ENCODE measurements at regions not wholly inside any gene's neighbourhood (a gene's known extent, or its start where the extent isn't known, plus 50 kb on each side); places are given as distances from the start of the nearest gene placed in this dataset.

- no peak for TF ChIP-seq RAD21 (IDR thresholded peaks at IDR 0.05; ENCODE audit: low read depth)
- no peak for TF ChIP-seq TEAD4 (IDR thresholded peaks at IDR 0.05)
- TF ChIP-seq NFIC (IDR thresholded peaks at IDR 0.05): no peak
- TF ChIP-seq FOXM1 (IDR thresholded peaks at IDR 0.05; ENCODE audit: borderline replicate concordance, low read depth): no peak
Observed at GRCh38 chr1:80917826-80918225, 882.9 kb upstream of the ADGRL2 start.

GRCh38 chr1:80917225-80917624 is 883.5 kb upstream of the ADGRL2 start:
- TF ChIP-seq TEAD4 (IDR thresholded peaks at IDR 0.05) (no peak), FOXM1 (IDR thresholded peaks at IDR 0.05; ENCODE audit: borderline replicate concordance, low read depth) (no peak), MAX (IDR thresholded peaks at IDR 0.05) (no peak), EGR1 (IDR thresholded peaks at IDR 0.05) (no peak), CEBPB (IDR thresholded peaks at IDR 0.05) (no peak), NFIC (IDR thresholded peaks at IDR 0.05) (no peak), YY1 (IDR thresholded peaks at IDR 0.05; ENCODE audit: low read depth) (no peak)

- TF ChIP-seq YY1 (IDR thresholded peaks at IDR 0.05; ENCODE audit: low read depth): no peak
Observed at GRCh38 chr1:80915491-80915890, 885.2 kb upstream of the ADGRL2 start.

- TF ChIP-seq REST (IDR thresholded peaks at IDR 0.05; ENCODE audit: low read depth): no peak
- TF ChIP-seq YY1 (IDR thresholded peaks at IDR 0.05; ENCODE audit: low read depth): no peak
- no peak for TF ChIP-seq RAD21 (IDR thresholded peaks at IDR 0.05; ENCODE audit: low read depth)
- no peak for TF ChIP-seq MAX (IDR thresholded peaks at IDR 0.05)
- no peak for TF ChIP-seq USF1 (IDR thresholded peaks at IDR 0.05)
- TF ChIP-seq TEAD4 (IDR thresholded peaks at IDR 0.05): no peak
- TF ChIP-seq FOXM1 (IDR thresholded peaks at IDR 0.05; ENCODE audit: borderline replicate concordance, low read depth): no peak
- no peak for TF ChIP-seq CEBPB (IDR thresholded peaks at IDR 0.05)
- TF ChIP-seq TCF12 (IDR thresholded peaks at IDR 0.05; ENCODE audit: low read depth): no peak
- no peak for TF ChIP-seq TAF1 (IDR thresholded peaks at IDR 0.05; ENCODE audit: low read depth)
- no peak for TF ChIP-seq ZBTB7A (IDR thresholded peaks at IDR 0.05; ENCODE audit: low read depth)
- TF ChIP-seq CREB1 (IDR thresholded peaks at IDR 0.05; ENCODE audit: low read depth): no peak
- TF ChIP-seq EGR1 (IDR thresholded peaks at IDR 0.05): no peak
- TF ChIP-seq EP300 (IDR thresholded peaks at IDR 0.05; ENCODE audit: borderline replicate concordance): no peak
- TF ChIP-seq NFIC (IDR thresholded peaks at IDR 0.05): no peak
Observed at GRCh38 chr1:80910426-80910825, 890.3 kb upstream of the ADGRL2 start.

GRCh38 chr1:80909172-80909784 is 891.5 kb upstream of the ADGRL2 start:
- no peak for TF ChIP-seq REST (IDR thresholded peaks at IDR 0.05; ENCODE audit: low read depth)
- no peak for TF ChIP-seq TAF1 (IDR thresholded peaks at IDR 0.05; ENCODE audit: low read depth)
- TF ChIP-seq FOXM1 (IDR thresholded peaks at IDR 0.05; ENCODE audit: borderline replicate concordance, low read depth): no peak
- no peak for TF ChIP-seq YY1 (IDR thresholded peaks at IDR 0.05; ENCODE audit: low read depth)
- no peak for TF ChIP-seq TEAD4 (IDR thresholded peaks at IDR 0.05)
- no peak for TF ChIP-seq TCF12 (IDR thresholded peaks at IDR 0.05; ENCODE audit: low read depth)
- no peak for TF ChIP-seq CREB1 (IDR thresholded peaks at IDR 0.05; ENCODE audit: low read depth)
- TF ChIP-seq NFIC (IDR thresholded peaks at IDR 0.05): no peak
- no peak for TF ChIP-seq MAX (IDR thresholded peaks at IDR 0.05)
- no peak for TF ChIP-seq RAD21 (IDR thresholded peaks at IDR 0.05; ENCODE audit: low read depth)
- no peak for TF ChIP-seq EGR1 (IDR thresholded peaks at IDR 0.05)
- no peak for TF ChIP-seq ZBTB7A (IDR thresholded peaks at IDR 0.05; ENCODE audit: low read depth)
- no peak for TF ChIP-seq CEBPB (IDR thresholded peaks at IDR 0.05)
- TF ChIP-seq EP300 (IDR thresholded peaks at IDR 0.05; ENCODE audit: borderline replicate concordance): no peak
- TF ChIP-seq USF1 (IDR thresholded peaks at IDR 0.05): no peak

- no peak for TF ChIP-seq TEAD4 (IDR thresholded peaks at IDR 0.05)
- TF ChIP-seq EGR1 (IDR thresholded peaks at IDR 0.05): no peak
- no peak for TF ChIP-seq REST (IDR thresholded peaks at IDR 0.05; ENCODE audit: low read depth)
Observed at GRCh38 chr1:80896781-80897356, 903.9 kb upstream of the ADGRL2 start.
